Kidney (tissue), 13 donors: ENCODE measurements at regions not wholly inside any gene's neighbourhood (a gene's known extent, or its start where the extent isn't known, plus 50 kb on each side); places are given as distances from the start of the nearest gene placed in this dataset.

Source experiments
- DNase-seq, 5 donors: peaks; one replicate each; pipeline ENCODE4 v3.0.0-alpha.2; 2013 to 2020
- FAIRE-seq: peaks from 2 replicates; lab custom pipeline; 2012; peaks lifted over from hg19 to GRCh38; lab: Jason Lieb, UNC
- H3K27ac ChIP-seq, 2 donors: one replicate each; pipeline ENCODE4 v1.7.0; 2013; ENCODE audit warnings: low read depth in 2 of 2, low read length in 2 of 2, inconsistent platforms in 1 of 2
- H3K27me3 ChIP-seq: one replicate; pipeline ENCODE4 v1.7.1; 2013; ENCODE audit warnings: low read length, inconsistent platforms; ENCODE audit not compliant: control insufficient read depth, insufficient read depth
- H3K36me3 ChIP-seq, 3 donors: one replicate each; pipeline versions ENCODE4 v1.7.0 to v1.7.1; 2013; ENCODE audit warnings: low read length in 3 of 3, control low read depth in 1 of 3, inconsistent platforms in 1 of 3; ENCODE audit not compliant: insufficient read depth in 3 of 3, control insufficient read depth in 2 of 3
- H3K4me1 ChIP-seq, 3 donors: one replicate each; pipeline versions ENCODE4 v1.7.0 to v1.7.1; 2013; ENCODE audit warnings: low read length in 3 of 3, inconsistent platforms in 1 of 3, low read depth in 1 of 3; ENCODE audit not compliant: control insufficient read depth in 2 of 3, insufficient read depth in 2 of 3
- H3K4me3 ChIP-seq, 3 donors: one replicate each; pipeline versions ENCODE4 v1.7.0 to v1.8.1; 2013; ENCODE audit warnings: low read length in 3 of 3, control low read depth in 1 of 3, inconsistent platforms in 1 of 3
- H3K9ac ChIP-seq, 3 donors: one replicate each; pipeline versions ENCODE4 v1.7.0 to v1.7.1; 2013; ENCODE audit warnings: low read length in 3 of 3, control low read depth in 1 of 3, inconsistent platforms in 1 of 3
- H3K9me3 ChIP-seq, 3 donors: one replicate each; pipeline versions ENCODE4 v1.7.0 to v1.7.1; 2013; ENCODE audit warnings: low read length in 3 of 3, control low read depth in 1 of 3, inconsistent platforms in 1 of 3; ENCODE audit not compliant: control insufficient read depth in 2 of 3, insufficient read depth in 1 of 3
- CTCF ChIP-seq: IDR thresholded peaks from 3 replicates; pipeline ENCODE4 v1.5.1; 2012; ENCODE audit warnings: mild to moderate bottlenecking, moderate library complexity, borderline replicate concordance; ENCODE audit not compliant: insufficient read depth; ENCODE audit errors: extremely low read depth
- intact Hi-C: fragments of 100-400 bp; cut with DNase I; formaldehyde crosslinking; loops from one replicate; pipeline ENCODE4 v1.11.1; 2022
- donor health status: control.
- donor health status: control.
- donor health status: control.
- donor health status: control.
- donor health status: control.
- donor health status: DM: yes; HTN: yes; CAD: no.
- donor health status: Normal renal cell carcinoma (clear cell type).

- no peak for TF ChIP-seq CTCF
- Histone ChIP-seq H3K4me3 (no peak overlapping the region), H3K27ac (no peak overlapping the region), H3K27me3 (no peaks in the 10 kb centered on the region), H3K36me3 (no peaks in the 10 kb centered on the region), H3K4me1 (no peaks in the 10 kb centered on the region), H3K9ac (no peak overlapping the region), H3K9me3 (peaks cover 0 to 20% (median 0%) of the 10 kb centered on the region in 3 donors)
- DNase-seq (peak in 2 of 5 donors; percentile 44 to 47), FAIRE-seq (no peak)
- intact Hi-C loops: no loop called here
These were observed 173.8 kb downstream of the TRIB2 start for GRCh38 chr2:12890481-12890991.

DNA sequence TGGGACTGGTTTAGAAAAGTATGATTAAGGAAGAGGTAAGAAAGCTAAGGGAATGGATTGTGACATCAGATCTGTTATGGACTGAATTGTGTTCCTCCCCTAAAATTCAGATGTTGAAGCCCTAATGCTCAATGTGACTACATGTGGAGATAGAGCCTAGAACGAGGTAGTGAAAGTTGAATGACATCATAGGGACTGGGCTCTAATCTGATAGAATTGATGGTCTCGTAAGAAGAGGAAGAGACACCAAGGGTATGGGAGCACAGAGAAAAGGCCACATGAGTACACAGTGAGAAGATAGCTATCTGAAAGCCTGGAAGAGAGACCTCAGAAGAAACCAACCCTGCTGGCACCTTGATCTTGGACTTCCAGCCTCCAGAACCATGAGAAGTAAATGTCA, 178.3 kb downstream of the TRIB2 start:
- DNase-seq (no peak), FAIRE-seq (no peak)
- intact Hi-C loops: no loop called here
- Histone ChIP-seq H3K4me3 (no peak overlapping the region), H3K4me1 (no peaks in the 10 kb centered on the region), H3K9ac (no peak overlapping the region), H3K36me3 (no peaks in the 10 kb centered on the region), H3K27ac (no peak overlapping the region), H3K9me3 (peaks cover 0 to 20% (median 0%) of the 10 kb centered on the region in 3 donors), H3K27me3 (no peaks in the 10 kb centered on the region)
- TF ChIP-seq CTCF: no peak

DNA sequence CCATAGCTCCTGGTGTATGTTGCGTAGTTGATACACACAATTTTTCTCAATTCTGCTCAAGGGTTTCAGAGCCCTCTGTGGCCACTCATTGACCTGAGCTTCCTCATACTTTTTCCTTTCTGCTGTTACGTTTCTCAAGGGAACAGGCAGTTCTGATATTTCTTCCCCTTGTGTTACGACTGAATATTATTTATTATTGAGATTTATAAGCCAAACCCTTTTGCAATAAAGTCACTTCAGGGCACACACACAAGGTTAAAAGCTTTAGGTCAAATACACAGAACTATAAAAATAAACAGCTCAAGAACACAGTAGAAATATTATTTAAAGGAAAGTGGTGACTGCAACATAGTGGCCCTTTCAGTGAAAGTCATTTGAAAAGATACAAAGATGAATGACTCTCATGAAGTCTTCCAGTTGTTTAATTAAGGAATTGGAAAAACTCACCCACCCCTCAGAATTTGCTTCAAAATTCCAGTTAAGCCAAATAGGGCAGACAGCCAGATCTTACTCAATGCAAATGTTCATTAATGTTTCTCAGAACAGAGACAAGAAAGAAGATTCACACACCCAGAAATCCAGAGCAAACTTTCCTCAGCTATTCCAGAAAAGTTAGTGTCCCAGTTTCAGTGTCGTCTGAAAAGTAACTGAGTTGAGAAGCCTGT, 179.7 kb downstream of the TRIB2 start:
- Histone ChIP-seq H3K9ac (no peak overlapping the region), H3K4me3 (no peak overlapping the region), H3K9me3 (peaks cover 0 to 19% (median 0%) of the 10 kb centered on the region in 3 donors), H3K27ac (peak overlapping the region in 1 of 2 donors; percentile 67), H3K27me3 (no peaks in the 10 kb centered on the region), H3K36me3 (no peaks in the 10 kb centered on the region), H3K4me1 (no peaks in the 10 kb centered on the region)
- intact Hi-C loops: no loop called here
- FAIRE-seq: peak; percentile 15
- no peak for TF ChIP-seq CTCF
- peak in 2 of 5 donors; percentile 66 to 82 for DNase-seq
